Loucy (cell line): ENCODE measurements at regions not wholly inside any gene's neighbourhood (a gene's known extent, or its start where the extent isn't known, plus 50 kb on each side); places are given as distances from the start of the nearest gene placed in this dataset.

Experiments
- H2AFZ ChIP-seq: fragments of 200-600 bp; sonication (generic); 2 replicates; pipeline ENCODE4 v1.6.0; 2016; ENCODE audit warnings: antibody characterized with exemption, mild to moderate bottlenecking, low read length, moderate library complexity
- H3F3A ChIP-seq: fragments of 200-600 bp; 2 replicates; pipeline ENCODE4 v1.6.0; 2016; ENCODE audit warnings: antibody characterized with exemption, low read depth, mild to moderate bottlenecking
- H3K27me3 ChIP-seq: fragments of 200-600 bp; sonication (generic); 2 replicates; pipeline ENCODE4 v1.6.1; 2014; ENCODE audit warnings: low read length, mild to moderate bottlenecking; ENCODE audit not compliant: insufficient read depth, poor library complexity, severe bottlenecking
- H3K36me3 ChIP-seq: fragments of 200-600 bp; sonication (generic); 2 replicates; pipeline ENCODE4 v1.6.1; 2016; ENCODE audit warnings: low read length; ENCODE audit not compliant: insufficient read depth
- H3K4me1 ChIP-seq: fragments of 200-600 bp; sonication (generic); 2 replicates; pipeline ENCODE4 v1.5.1; 2014; ENCODE audit warnings: low read length, mild to moderate bottlenecking; ENCODE audit not compliant: insufficient read depth, poor library complexity, severe bottlenecking
- H3K4me2 ChIP-seq: fragments of 200-600 bp; sonication (generic); 2 replicates; pipeline ENCODE4 v1.6.0; 2014; ENCODE audit warnings: antibody characterized with exemption, low read length, low read depth, mild to moderate bottlenecking; ENCODE audit not compliant: poor library complexity, severe bottlenecking
- H3K4me3 ChIP-seq: fragments of 200-600 bp; sonication (generic); 2 replicates; pipeline ENCODE4 v1.5.1; 2014; ENCODE audit warnings: low read length, mild to moderate bottlenecking, mixed read lengths; ENCODE audit not compliant: poor library complexity, severe bottlenecking
- H3K79me2 ChIP-seq: fragments of 200-600 bp; sonication (generic); 2 replicates; pipeline ENCODE4 v1.6.1; 2014; ENCODE audit warnings: low read length; ENCODE audit not compliant: insufficient read depth
- H3K9ac ChIP-seq: fragments of 200-600 bp; sonication (generic); 2 replicates; pipeline ENCODE4 v1.6.0; 2014; ENCODE audit warnings: mild to moderate bottlenecking, low read depth, low read length, moderate library complexity; ENCODE audit not compliant: poor library complexity, severe bottlenecking
- H3K9me2 ChIP-seq: fragments of 200-600 bp; sonication (generic); replicated peaks from 2 replicates; pipeline ENCODE4 v1.6.1; 2016; ENCODE audit warnings: low read depth, low read length, mixed read lengths
- H3K9me3 ChIP-seq: fragments of 200-600 bp; sonication (generic); 2 replicates; pipeline ENCODE4 v1.6.1; 2014; ENCODE audit warnings: mild to moderate bottlenecking, antibody characterized with exemption, low read length, low read depth; ENCODE audit not compliant: insufficient read depth
- H4K20me1 ChIP-seq: fragments of 200-600 bp; sonication (generic); 2 replicates; pipeline ENCODE4 v1.6.0; 2014; ENCODE audit warnings: antibody characterized with exemption, low read length, mild to moderate bottlenecking; ENCODE audit not compliant: insufficient read depth, poor library complexity, severe bottlenecking
- EZH2phosphoT487 ChIP-seq: fragments of 200-600 bp; IDR thresholded peaks from 2 replicates; pipeline ENCODE4 v1.6.1; 2018; ENCODE audit warnings: antibody characterized with exemption, mild to moderate bottlenecking, moderate library complexity, borderline replicate concordance
- TF ChIP-seq, protein P1 (sequence below): fragments of 200-600 bp; sonication (generic); conservative IDR thresholded peaks from 2 replicates; pipeline ENCODE4 v1.5.1; 2014; ENCODE audit warnings: mild to moderate bottlenecking, antibody characterized with exemption, low read length

- no peaks in the 10 kb centered on the region for H3K9me2 ChIP-seq
- H2AFZ ChIP-seq = no peak overlapping the region
- no peak overlapping the region for H3K4me3 ChIP-seq
- H3K27me3 ChIP-seq = no peaks in the 10 kb centered on the region
- no peaks in the 10 kb centered on the region for H3K4me1 ChIP-seq
- TF ChIP-seq EZH2phosphoT487 = no peak
- TF ChIP-seq, protein P1, sequence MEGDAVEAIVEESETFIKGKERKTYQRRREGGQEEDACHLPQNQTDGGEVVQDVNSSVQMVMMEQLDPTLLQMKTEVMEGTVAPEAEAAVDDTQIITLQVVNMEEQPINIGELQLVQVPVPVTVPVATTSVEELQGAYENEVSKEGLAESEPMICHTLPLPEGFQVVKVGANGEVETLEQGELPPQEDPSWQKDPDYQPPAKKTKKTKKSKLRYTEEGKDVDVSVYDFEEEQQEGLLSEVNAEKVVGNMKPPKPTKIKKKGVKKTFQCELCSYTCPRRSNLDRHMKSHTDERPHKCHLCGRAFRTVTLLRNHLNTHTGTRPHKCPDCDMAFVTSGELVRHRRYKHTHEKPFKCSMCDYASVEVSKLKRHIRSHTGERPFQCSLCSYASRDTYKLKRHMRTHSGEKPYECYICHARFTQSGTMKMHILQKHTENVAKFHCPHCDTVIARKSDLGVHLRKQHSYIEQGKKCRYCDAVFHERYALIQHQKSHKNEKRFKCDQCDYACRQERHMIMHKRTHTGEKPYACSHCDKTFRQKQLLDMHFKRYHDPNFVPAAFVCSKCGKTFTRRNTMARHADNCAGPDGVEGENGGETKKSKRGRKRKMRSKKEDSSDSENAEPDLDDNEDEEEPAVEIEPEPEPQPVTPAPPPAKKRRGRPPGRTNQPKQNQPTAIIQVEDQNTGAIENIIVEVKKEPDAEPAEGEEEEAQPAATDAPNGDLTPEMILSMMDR = no peak
- no peaks in the 10 kb centered on the region for H3F3A ChIP-seq
- no peaks in the 10 kb centered on the region for H3K79me2 ChIP-seq
- H4K20me1 ChIP-seq = no peaks in the 10 kb centered on the region
- H3K4me2 ChIP-seq = no peak overlapping the region
- H3K36me3 ChIP-seq = no peaks in the 10 kb centered on the region
- H3K9me3 ChIP-seq = no peaks in the 10 kb centered on the region; the same call in 1 of the 2 replicates
- H3K9ac ChIP-seq = no peak overlapping the region
Observed at GRCh38 chr5:3904584-3904983, 309.0 kb downstream of the IRX1 start.

DNA sequence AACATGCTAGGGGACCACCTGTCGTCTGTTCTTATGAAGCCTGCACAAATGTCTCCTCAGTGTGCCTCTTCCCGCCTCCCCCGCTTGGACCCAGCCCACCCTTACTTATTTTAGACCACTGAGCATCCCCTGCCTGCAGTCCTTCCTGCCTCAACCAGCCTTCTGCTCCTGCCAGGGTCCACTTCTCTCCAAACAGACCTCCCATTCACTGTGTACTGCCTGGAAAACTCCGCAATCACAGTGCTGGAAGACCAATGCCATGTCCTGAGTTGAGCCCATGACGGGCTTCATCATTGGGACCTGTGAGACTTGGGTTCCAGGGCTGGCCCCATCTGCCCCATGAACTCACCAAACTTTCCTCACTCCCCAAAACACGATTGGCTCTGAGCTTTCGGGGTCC is 309.4 kb downstream of the IRX1 start:
- Histone ChIP-seq H3F3A (no peaks in the 10 kb centered on the region), H3K27me3 (no peaks in the 10 kb centered on the region), H3K9me3 (no peaks in the 10 kb centered on the region; the same call in 1 of the 2 replicates)

DNA sequence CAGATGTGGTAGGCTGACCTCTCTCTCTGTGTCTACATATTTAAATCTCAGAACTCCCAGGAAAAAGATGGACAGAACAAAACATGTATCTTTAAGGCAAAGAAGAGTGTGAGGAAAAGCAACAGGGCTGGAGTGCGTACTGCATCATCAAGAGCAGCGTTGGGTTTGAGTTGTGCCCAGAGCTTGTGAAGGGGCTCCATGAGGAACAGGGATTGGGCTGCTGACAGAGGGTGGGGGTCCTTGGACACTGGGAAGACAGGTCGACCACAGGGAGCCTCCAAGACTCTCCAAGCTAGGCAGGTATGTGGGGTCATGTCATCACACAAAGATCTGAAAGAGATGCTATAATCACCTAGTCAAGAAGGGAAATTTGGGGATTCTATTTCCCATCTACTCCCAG is 309.9 kb downstream of the IRX1 start:
- Histone ChIP-seq H3K9me2 (no peaks in the 10 kb centered on the region), H3K9me3 (no peaks in the 10 kb centered on the region; the same call in 1 of the 2 replicates), H3K4me3 (no peak overlapping the region), H3K79me2 (no peaks in the 10 kb centered on the region), H3K27me3 (no peaks in the 10 kb centered on the region), H3F3A (no peaks in the 10 kb centered on the region), H3K4me2 (no peak overlapping the region), H3K9ac (no peak overlapping the region), H3K36me3 (no peaks in the 10 kb centered on the region), H4K20me1 (no peaks in the 10 kb centered on the region), H3K4me1 (no peaks in the 10 kb centered on the region), H2AFZ (no peak overlapping the region)
- TF ChIP-seq EZH2phosphoT487 = no peak
- TF ChIP-seq, protein P1 = no peak

More for the DNA sequence above, 309.4 kb downstream of the IRX1 start:
- no peaks in the 10 kb centered on the region for H3K9me2 ChIP-seq
- TF ChIP-seq, protein P1 = no peak
- TF ChIP-seq EZH2phosphoT487 = no peak
- no peaks in the 10 kb centered on the region for H3K36me3 ChIP-seq
- no peak overlapping the region for H3K4me2 ChIP-seq
- no peak overlapping the region for H3K9ac ChIP-seq
- H3K79me2 ChIP-seq = no peaks in the 10 kb centered on the region
- no peak overlapping the region for H2AFZ ChIP-seq
- H3K4me1 ChIP-seq = no peaks in the 10 kb centered on the region
- no peaks in the 10 kb centered on the region for H4K20me1 ChIP-seq
- no peak overlapping the region for H3K4me3 ChIP-seq
